Left ventricle myocardium inferior (tissue), 1 donor: ENCODE measurements at regions not wholly inside any gene's neighbourhood (a gene's known extent, or its start where the extent isn't known, plus 50 kb on each side); places are given as distances from the start of the nearest gene placed in this dataset.

ENCODE experiments used
- DNase-seq: peaks from one replicate; pipeline ENCODE4 v3.0.0-alpha.2; 2020
- H3K27ac ChIP-seq: fragments of 200-600 bp; replicated peaks from 2 replicates; pipeline ENCODE4 v1.8.0; 2021
- H3K27me3 ChIP-seq: fragments of 200-600 bp; 2 replicates; pipeline ENCODE4 v1.8.0; 2021; ENCODE audit warnings: low read depth
- H3K36me3 ChIP-seq: fragments of 200-600 bp; 2 replicates; pipeline ENCODE4 v1.8.0; 2021
- H3K4me1 ChIP-seq: fragments of 200-600 bp; 2 replicates; pipeline ENCODE4 v1.8.0; 2021
- H3K4me3 ChIP-seq: fragments of 200-600 bp; 2 replicates; pipeline ENCODE4 v1.8.0; 2021; ENCODE audit warnings: mild to moderate bottlenecking, moderate library complexity
- H3K9me3 ChIP-seq: fragments of 200-600 bp; replicated peaks from 2 replicates; pipeline ENCODE4 v1.8.0; 2021
- CTCF ChIP-seq: fragments of 200-600 bp; IDR thresholded peaks from 2 replicates; pipeline ENCODE4 v1.8.0; 2021; ENCODE audit warnings: antibody characterized with exemption, mild to moderate bottlenecking, borderline replicate concordance
- intact Hi-C: fragments of 100-400 bp; cut with micrococcal nuclease; formaldehyde crosslinking; loops from one replicate; pipeline ENCODE4 v1.11.0; 2022
- donor health status: DM: no; HTN: yes; CAD: no; lungs with severe emphysema.

DNA sequence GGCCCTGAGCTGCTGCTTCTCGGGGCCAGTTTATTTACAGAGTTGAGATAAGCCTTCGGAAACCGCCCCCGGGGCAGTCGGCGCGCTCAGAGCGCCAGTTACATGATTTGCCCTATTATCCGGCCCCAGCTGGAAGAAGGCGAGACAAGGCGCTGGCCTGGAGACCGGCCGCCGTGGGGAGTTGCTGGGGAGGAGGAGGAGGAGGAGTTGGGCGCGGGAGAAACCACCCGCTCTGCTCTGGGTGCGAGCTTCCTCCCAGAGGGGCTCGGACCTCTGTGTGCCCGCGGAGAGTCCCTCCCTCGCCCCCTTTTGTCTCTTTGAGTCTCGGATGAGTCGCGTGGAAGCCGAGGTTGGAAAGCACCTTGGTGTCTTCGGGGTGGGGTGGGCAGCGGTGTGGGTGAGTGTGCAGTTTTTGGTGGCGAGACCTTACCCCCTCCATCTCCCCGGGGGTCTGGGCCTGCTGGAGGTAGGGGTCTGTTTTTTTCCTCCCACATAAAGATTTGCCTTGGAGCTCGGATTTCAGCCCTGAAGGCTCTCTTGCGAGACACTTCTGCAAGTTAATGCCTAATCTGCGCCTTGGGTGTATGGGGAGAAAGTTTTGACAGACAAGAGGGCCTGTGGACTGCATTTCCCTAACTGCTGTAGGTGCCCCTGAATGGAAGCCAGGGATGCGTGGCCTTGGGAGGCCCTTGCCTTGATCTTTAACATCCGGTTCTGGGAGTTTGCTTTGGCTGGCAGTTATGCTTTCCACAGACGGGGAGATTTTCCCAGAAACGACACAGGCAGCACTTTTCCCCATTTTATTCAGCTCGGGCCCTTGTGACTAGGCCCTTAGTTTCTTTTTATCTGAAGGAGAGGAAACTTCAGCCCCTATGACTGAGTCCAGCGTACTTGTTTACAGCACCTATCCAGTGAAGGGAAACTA, 80.0 kb downstream of the NDUFS5 start:
- no peak for TF ChIP-seq CTCF
- Histone ChIP-seq H3K9me3 (no peaks in the 10 kb centered on the region), H3K36me3 (no peaks in the 10 kb centered on the region), H3K4me3 (peak overlapping the region; percentile 80), H3K27me3 (no peaks in the 10 kb centered on the region), H3K27ac (peak overlapping the region; percentile 96), H3K4me1 (peaks cover 83% of the 10 kb centered on the region)
- intact Hi-C loops: no loop called here
- DNase-seq: peak; percentile 48

DNA sequence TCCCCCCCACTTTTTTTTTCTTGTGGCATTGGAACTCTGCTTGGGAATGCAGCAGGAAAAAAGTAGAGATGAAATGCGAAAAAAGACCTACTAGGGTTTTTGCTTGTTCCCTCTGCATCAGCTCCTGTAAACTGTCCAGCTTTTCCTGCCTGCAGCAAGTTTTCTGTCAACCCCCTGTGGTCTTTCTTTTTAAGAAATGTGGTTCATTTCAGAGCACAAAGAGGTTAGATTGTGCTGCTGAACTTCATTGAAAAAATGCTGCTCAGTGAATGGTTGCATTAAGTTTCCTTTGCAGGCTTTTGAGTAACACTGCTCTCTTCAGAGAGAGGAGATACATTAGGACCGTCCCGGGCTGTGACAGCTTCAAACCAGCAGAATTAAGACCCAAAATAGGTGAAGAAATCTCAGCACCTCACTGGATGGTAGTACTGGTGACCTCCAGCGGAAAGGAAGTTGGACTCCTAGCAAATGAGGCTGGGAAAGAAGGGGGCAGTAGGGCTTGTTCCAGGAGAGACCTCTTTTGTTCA, 80.7 kb downstream of the NDUFS5 start:
- peaks cover 85% of the 10 kb centered on the region for H3K4me1 ChIP-seq
- H3K9me3 ChIP-seq: no peaks in the 10 kb centered on the region
- H3K27me3 ChIP-seq: no peaks in the 10 kb centered on the region
- H3K27ac ChIP-seq: peak overlapping the region; percentile 96
- DNase-seq: no peak
- H3K4me3 ChIP-seq: peak overlapping the region; percentile 80
- intact Hi-C loops: no loop called here
- H3K36me3 ChIP-seq: no peaks in the 10 kb centered on the region
- no peak for TF ChIP-seq CTCF

DNA sequence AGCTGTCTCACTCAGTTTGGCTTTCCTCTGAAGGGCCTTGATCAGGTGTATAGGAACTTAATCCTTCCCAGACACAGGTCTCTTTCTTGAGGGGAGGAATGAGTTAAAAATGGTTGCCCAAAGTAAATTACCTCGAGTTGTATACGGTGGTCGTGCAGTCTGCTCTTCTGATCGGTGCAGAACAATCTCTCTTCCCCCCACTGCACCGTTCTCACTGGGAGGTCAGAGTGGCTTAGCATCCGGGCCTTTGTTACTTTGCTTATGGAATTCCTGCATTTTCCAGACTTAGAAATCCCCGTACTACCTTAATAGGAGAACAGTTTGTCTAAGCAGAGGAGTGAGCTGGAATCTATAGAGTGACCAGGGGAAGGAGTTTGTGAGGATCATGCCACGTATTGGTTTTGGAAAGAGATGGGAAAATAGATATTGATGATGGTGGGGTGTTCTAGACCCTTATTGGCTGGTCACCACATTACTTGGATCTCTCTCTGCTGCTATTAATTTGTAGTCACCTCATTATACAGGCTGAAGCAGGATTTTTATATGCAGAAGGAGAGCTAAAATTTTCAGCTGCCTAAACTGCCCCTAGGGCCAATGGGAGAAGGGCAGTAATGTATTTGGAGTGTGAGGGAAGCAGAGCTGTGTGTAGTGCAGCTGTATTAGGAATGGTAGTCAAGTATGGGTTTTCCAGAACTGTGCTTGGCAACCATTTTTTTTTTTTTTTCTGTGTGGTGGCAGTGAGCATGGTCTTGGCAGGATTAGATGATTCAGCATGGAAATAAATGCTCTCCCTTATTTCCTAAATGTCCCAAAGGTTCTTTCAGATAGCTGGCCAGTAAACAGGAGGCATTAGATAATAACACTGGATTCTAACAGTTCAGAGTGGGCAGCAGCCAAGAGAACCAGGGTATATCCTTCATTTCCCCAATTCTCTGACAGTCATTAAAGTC, 81.5 kb downstream of the NDUFS5 start:
- intact Hi-C loops: no loop called here
- H3K9me3 ChIP-seq: no peaks in the 10 kb centered on the region
- peak overlapping the region; percentile 80 for H3K4me3 ChIP-seq
- H3K27ac ChIP-seq: peak overlapping the region; percentile 96
- no peaks in the 10 kb centered on the region for H3K36me3 ChIP-seq
- DNase-seq: no peak
- H3K27me3 ChIP-seq: no peaks in the 10 kb centered on the region
- no peak for TF ChIP-seq CTCF
- peaks cover 82% of the 10 kb centered on the region for H3K4me1 ChIP-seq

- Histone ChIP-seq H3K27ac (no peak overlapping the region), H3K9me3 (no peaks in the 10 kb centered on the region), H3K36me3 (no peaks in the 10 kb centered on the region), H3K4me1 (peaks cover 67% of the 10 kb centered on the region), H3K4me3 (no peak overlapping the region), H3K27me3 (no peaks in the 10 kb centered on the region)
- intact Hi-C loops: no loop called here
- TF ChIP-seq CTCF: no peak
- no peak for DNase-seq
These were observed 83.5 kb downstream of the NDUFS5 start for GRCh38 chr1:39109644-39110043.

DNA sequence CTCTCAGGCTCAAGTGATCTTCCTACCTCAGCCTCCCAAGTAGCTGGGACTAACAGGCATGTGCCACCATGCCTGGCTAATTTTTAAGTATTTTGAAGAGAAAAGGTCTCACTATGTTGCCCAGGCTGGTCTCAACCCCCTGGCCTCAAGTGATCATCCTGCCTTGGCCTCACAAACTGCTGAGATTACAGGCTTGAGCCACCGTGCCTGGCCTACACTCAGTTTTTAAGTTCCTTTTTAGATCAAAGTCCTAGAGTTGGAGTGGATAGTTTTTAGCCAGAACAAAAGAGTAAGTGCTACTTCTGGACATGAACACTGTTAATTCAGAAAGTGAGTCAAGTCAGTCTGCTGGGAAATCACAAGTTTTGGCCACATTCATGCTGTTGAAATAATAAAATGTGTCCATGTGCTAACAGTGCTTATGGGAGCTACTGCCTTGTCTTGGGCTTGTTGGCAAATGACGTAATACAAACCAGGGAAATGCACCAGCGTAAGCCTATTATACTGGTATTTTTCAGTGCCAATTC, 84.2 kb downstream of the NDUFS5 start:
- no peak for TF ChIP-seq CTCF
- Histone ChIP-seq H3K27ac (no peak overlapping the region), H3K27me3 (no peaks in the 10 kb centered on the region), H3K4me1 (peaks cover 71% of the 10 kb centered on the region), H3K36me3 (no peaks in the 10 kb centered on the region), H3K9me3 (no peaks in the 10 kb centered on the region), H3K4me3 (no peak overlapping the region)
- intact Hi-C loops: no loop called here
- DNase-seq: no peak
